ENCODE measurements at regions not wholly inside any gene's neighbourhood (a gene's known extent, or its start where the extent isn't known, plus 50 kb on each side); places are given as distances from the start of the nearest gene placed in this dataset.

- H3K9me3 ChIP-seq (replicated peaks in 1 of 11) = peaks cover 0 to 5% (median 0%) of the 10 kb centered on the region in 11 experiments; a peak in 1 of 22 replicates
- H3K27me3 ChIP-seq = no peaks in the 10 kb centered on the region
- H3K4me1 ChIP-seq = no peaks in the 10 kb centered on the region
- no peak overlapping the region for H3K4me3 ChIP-seq
- TF ChIP-seq Cebpa-rat (IDR thresholded peaks at IDR 0.05) = no peak
- no peak overlapping the region for H3K4me2 ChIP-seq
- no peaks in the 10 kb centered on the region for H4K20me1 ChIP-seq
- H3K27ac ChIP-seq = no peak overlapping the region
- no peaks in the 10 kb centered on the region for H3K36me3 ChIP-seq
- no peak overlapping the region for H3K9ac ChIP-seq
Observed at GRCh38 chr10:108861181-108861754, 1062.0 kb downstream of the XPNPEP1 start.

- H3K27ac ChIP-seq = peak overlapping the region in 3 of 11 experiments; percentile 8 to 25 (median 18); a peak in 2 of 22 replicates
- TF ChIP-seq Cebpa-rat (IDR thresholded peaks at IDR 0.05) = peak in 2 of 11 experiments; percentile 28 to 31; a peak in 2 of 22 replicates
- H4K20me1 ChIP-seq = no peaks in the 10 kb centered on the region
- H3K4me3 ChIP-seq = no peak overlapping the region
- peak overlapping the region; percentile 27 to 68 (median 53) for H3K4me2 ChIP-seq
- H3K9me3 ChIP-seq (replicated peaks in 1 of 11) = no peaks in the 10 kb centered on the region
- no peaks in the 10 kb centered on the region for H3K36me3 ChIP-seq
- peaks cover 29 to 50% (median 38%) of the 10 kb centered on the region in 10 experiments for H3K4me1 ChIP-seq
- H3K9ac ChIP-seq = no peak overlapping the region
- H3K27me3 ChIP-seq = no peaks in the 10 kb centered on the region
Observed at GRCh38 chr10:108852211-108852610, 1071.1 kb downstream of the XPNPEP1 start.

GRCh38 chr10:108850138-108850854 lies 1073.0 kb downstream of the XPNPEP1 start:
- no peak overlapping the region; a peak in 1 of 20 replicates for H3K4me3 ChIP-seq
- no peaks in the 10 kb centered on the region for H3K27me3 ChIP-seq
- H3K36me3 ChIP-seq = no peaks in the 10 kb centered on the region
- no peaks in the 10 kb centered on the region for H3K9me3 ChIP-seq (replicated peaks in 1 of 11)
- H3K9ac ChIP-seq = peak overlapping the region in 1 of 11 experiments; percentile 33; a peak in 3 of 22 replicates
- peak overlapping the region in 9 of 11 experiments; percentile 11 to 72 (median 54); a peak in 16 of 22 replicates for H3K27ac ChIP-seq
- H3K4me2 ChIP-seq = peak overlapping the region; percentile 50 to 85 (median 65)
- no peak for TF ChIP-seq Cebpa-rat (IDR thresholded peaks at IDR 0.05)
- peaks cover 29 to 50% (median 38%) of the 10 kb centered on the region in 10 experiments for H3K4me1 ChIP-seq
- H4K20me1 ChIP-seq = no peaks in the 10 kb centered on the region

GRCh38 chr10:108849688-108850087 lies 1073.6 kb downstream of the XPNPEP1 start:
- Histone ChIP-seq H3K4me3 (no peak overlapping the region), H3K27ac (peak overlapping the region in 7 of 11 experiments; percentile 11 to 72 (median 41); a peak in 7 of 22 replicates), H3K36me3 (no peaks in the 10 kb centered on the region), H3K9me3 (replicated peaks in 1 of 11) (no peaks in the 10 kb centered on the region), H3K4me2 (peak overlapping the region in 10 of 11 experiments; percentile 42 to 71 (median 56); a peak in 18 of 22 replicates), H4K20me1 (no peaks in the 10 kb centered on the region), H3K9ac (peak overlapping the region in 1 of 11 experiments; percentile 13; a peak in 1 of 22 replicates), H3K27me3 (no peaks in the 10 kb centered on the region), H3K4me1 (peaks cover 29 to 50% (median 38%) of the 10 kb centered on the region in 10 experiments)
- no peak for TF ChIP-seq Cebpa-rat (IDR thresholded peaks at IDR 0.05)

GRCh38 chr10:108849186-108849585 lies 1074.1 kb downstream of the XPNPEP1 start:
- H3K9ac ChIP-seq = no peak overlapping the region
- H3K27me3 ChIP-seq = no peaks in the 10 kb centered on the region
- H3K36me3 ChIP-seq = no peaks in the 10 kb centered on the region
- H4K20me1 ChIP-seq = no peaks in the 10 kb centered on the region
- H3K4me1 ChIP-seq = peaks cover 29 to 50% (median 38%) of the 10 kb centered on the region in 10 experiments
- no peak overlapping the region for H3K4me3 ChIP-seq
- peak overlapping the region; percentile 31 to 72 (median 58); a peak in 21 of 22 replicates for H3K4me2 ChIP-seq
- no peak for TF ChIP-seq Cebpa-rat (IDR thresholded peaks at IDR 0.05)
- H3K27ac ChIP-seq = peak overlapping the region in 3 of 11 experiments; percentile 4 to 29 (median 16); a peak in 3 of 22 replicates
- peaks cover 0 to 5% (median 0%) of the 10 kb centered on the region in 11 experiments; a peak in 1 of 22 replicates for H3K9me3 ChIP-seq (replicated peaks in 1 of 11)

- no peak for TF ChIP-seq Cebpa-rat (IDR thresholded peaks at IDR 0.05)
- Histone ChIP-seq H3K4me3 (no peak overlapping the region), H3K9me3 (replicated peaks in 1 of 11) (peaks cover 0 to 8% (median 0%) of the 10 kb centered on the region in 11 experiments; a peak in 1 of 22 replicates), H3K27ac (no peak overlapping the region), H3K9ac (no peak overlapping the region), H3K4me2 (peak overlapping the region in 4 of 11 experiments; percentile 44 to 71 (median 54); a peak in 3 of 22 replicates), H3K36me3 (no peaks in the 10 kb centered on the region), H4K20me1 (no peaks in the 10 kb centered on the region), H3K27me3 (no peaks in the 10 kb centered on the region), H3K4me1 (peaks cover 29 to 48% (median 38%) of the 10 kb centered on the region in 10 experiments)
Observed at GRCh38 chr10:108848046-108848445, 1075.3 kb downstream of the XPNPEP1 start.

- no peak for TF ChIP-seq Cebpa-rat (IDR thresholded peaks at IDR 0.05)
- H3K9ac ChIP-seq = no peak overlapping the region
- H3K4me1 ChIP-seq = no peaks in the 10 kb centered on the region
- H3K9me3 ChIP-seq (replicated peaks in 1 of 11) = peaks cover 0 to 8% (median 0%) of the 10 kb centered on the region in 11 experiments; a peak in 1 of 22 replicates
- H3K36me3 ChIP-seq = no peaks in the 10 kb centered on the region
- H3K27ac ChIP-seq = no peak overlapping the region
- H4K20me1 ChIP-seq = no peaks in the 10 kb centered on the region
- H3K4me2 ChIP-seq = no peak overlapping the region
- no peak overlapping the region for H3K4me3 ChIP-seq
- no peaks in the 10 kb centered on the region for H3K27me3 ChIP-seq
Observed at GRCh38 chr10:108840944-108841343, 1082.4 kb downstream of the XPNPEP1 start.

- Histone ChIP-seq H4K20me1 (no peaks in the 10 kb centered on the region), H3K4me1 (no peaks in the 10 kb centered on the region), H3K36me3 (no peaks in the 10 kb centered on the region), H3K9ac (no peak overlapping the region), H3K4me3 (no peak overlapping the region), H3K27ac (no peak overlapping the region), H3K4me2 (no peak overlapping the region), H3K9me3 (replicated peaks in 1 of 11) (no peaks in the 10 kb centered on the region), H3K27me3 (no peaks in the 10 kb centered on the region)
- TF ChIP-seq Cebpa-rat (IDR thresholded peaks at IDR 0.05) = no peak
Observed at GRCh38 chr10:108836362-108836761, 1086.9 kb downstream of the XPNPEP1 start.

GRCh38 chr10:108822026-108822425 lies 1101.3 kb downstream of the XPNPEP1 start:
- no peak overlapping the region for H3K4me3 ChIP-seq
- no peaks in the 10 kb centered on the region for H4K20me1 ChIP-seq

More at GRCh38 chr10:108822026-108822425, 1101.3 kb downstream of the XPNPEP1 start:
- Histone ChIP-seq H3K27ac (no peak overlapping the region), H3K4me2 (no peak overlapping the region), H3K4me1 (no peaks in the 10 kb centered on the region), H3K27me3 (no peaks in the 10 kb centered on the region), H3K9me3 (replicated peaks in 1 of 11) (no peaks in the 10 kb centered on the region), H3K9ac (no peak overlapping the region), H3K36me3 (no peaks in the 10 kb centered on the region)
- no peak for TF ChIP-seq Cebpa-rat (IDR thresholded peaks at IDR 0.05)

Measured in BLaER1 treated with 17β-estradiol and CSF1 and Interleukin-3, amounts not matched to agents 10 nM and 100 nM (cell line).